ENCODE measurements at regions not wholly inside any gene's neighbourhood (a gene's known extent, or its start where the extent isn't known, plus 50 kb on each side); places are given as distances from the start of the nearest gene placed in this dataset.
"Not testable (repeated sequence)": the region's sequence is repeated elsewhere in the genome, so short reads cannot be mapped to it uniquely, and the experiment has no call there.

- DNase-seq (ENCODE audit: low read depth in 2 of 2), result no peak
- H3K4me3 ChIP-seq (replicated peaks in 1 of 2; ENCODE audit: low read depth in 2 of 2, low read length in 2 of 2), result no peak overlapping the region
- no peak for TF ChIP-seq CTCF (IDR thresholded peaks at IDR 0.05; ENCODE audit: low read depth, low read length)
These were observed 55.1 kb upstream of the SEC24B start for GRCh38 chr4:109378511-109378910.

DNA sequence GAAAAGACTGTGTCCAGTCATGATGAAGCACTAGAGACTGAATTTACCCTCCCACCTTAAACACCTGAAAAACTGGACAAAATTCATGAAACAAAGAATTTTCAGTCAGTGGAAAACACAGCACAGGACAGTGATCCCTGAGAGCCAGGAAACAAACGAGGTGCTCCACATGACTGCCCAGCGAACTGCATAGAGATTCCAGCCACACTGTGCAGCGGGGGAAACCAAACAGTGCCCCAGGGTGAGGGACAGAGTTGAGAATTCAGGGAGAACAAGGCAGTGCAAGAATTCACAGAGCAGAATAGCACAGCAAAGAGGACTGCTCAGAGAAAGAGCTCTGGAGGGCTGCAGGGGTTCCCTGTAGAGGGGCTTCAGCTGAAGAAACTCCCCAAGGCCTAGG, 55.5 kb upstream of the SEC24B start:
- H3K4me3 ChIP-seq (replicated peaks in 1 of 2; ENCODE audit: low read depth in 2 of 2, low read length in 2 of 2), result no peak overlapping the region
- no peak for DNase-seq (ENCODE audit: low read depth in 2 of 2)
- no peak for TF ChIP-seq CTCF (IDR thresholded peaks at IDR 0.05; ENCODE audit: low read depth, low read length)

GRCh38 chr4:109375778-109376414, 57.7 kb upstream of the SEC24B start:
- TF ChIP-seq CTCF (IDR thresholded peaks at IDR 0.05; ENCODE audit: low read depth, low read length), result no peak
- no peak overlapping the region for H3K4me3 ChIP-seq (replicated peaks in 1 of 2; ENCODE audit: low read depth in 2 of 2, low read length in 2 of 2)
- no peak for DNase-seq (ENCODE audit: low read depth in 2 of 2)

DNA sequence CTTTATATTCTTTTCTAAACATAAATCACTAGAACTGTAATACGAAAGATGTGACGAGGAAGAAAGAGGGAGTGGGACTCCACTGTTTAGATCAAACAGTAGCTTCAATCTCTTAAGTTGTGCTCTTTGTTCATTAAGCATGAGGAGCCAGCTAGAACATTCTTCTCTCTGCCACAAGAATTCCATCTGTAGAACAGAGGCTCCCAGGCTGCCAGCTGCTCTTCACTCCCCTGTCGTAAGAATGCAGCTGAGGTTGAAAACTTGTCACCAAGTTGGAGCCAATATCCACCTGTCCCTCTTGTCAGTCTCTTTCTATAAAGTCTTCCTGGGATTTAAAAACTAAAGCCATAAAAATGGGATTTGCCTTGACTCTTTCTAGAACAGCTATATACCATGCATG, 65.0 kb upstream of the SEC24B start:
- TF ChIP-seq CTCF (IDR thresholded peaks at IDR 0.05; ENCODE audit: low read depth, low read length), result no peak
- no peak overlapping the region for H3K4me3 ChIP-seq (replicated peaks in 1 of 2; ENCODE audit: low read depth in 2 of 2, low read length in 2 of 2)
- DNase-seq (ENCODE audit: low read depth in 2 of 2), result peak in 1 of 2 donors; percentile 16

GRCh38 chr4:109365939-109366338, 63.5 kb upstream of the COL25A1 start:
- TF ChIP-seq CTCF (IDR thresholded peaks at IDR 0.05; ENCODE audit: low read depth, low read length), result no peak
- H3K4me3 ChIP-seq (replicated peaks in 1 of 2; ENCODE audit: low read depth in 2 of 2, low read length in 2 of 2), result no peak overlapping the region
- peak in 1 of 2 donors; percentile 8 for DNase-seq (ENCODE audit: low read depth in 2 of 2)

GRCh38 chr4:109365297-109365696, 62.8 kb upstream of the COL25A1 start:
- not testable (repeated sequence) for DNase-seq (ENCODE audit: low read depth in 2 of 2); H3K4me3 ChIP-seq (replicated peaks in 1 of 2; ENCODE audit: low read depth in 2 of 2, low read length in 2 of 2)

GRCh38 chr4:109359040-109359646, 56.7 kb upstream of the COL25A1 start:
- DNase-seq (ENCODE audit: low read depth in 2 of 2), result no peak
- H3K4me3 ChIP-seq (replicated peaks in 1 of 2; ENCODE audit: low read depth in 2 of 2, low read length in 2 of 2), result no peak overlapping the region
- no peak for TF ChIP-seq CTCF (IDR thresholded peaks at IDR 0.05; ENCODE audit: low read depth, low read length)

All from cardiac fibroblast (primary cell).